Brain microvascular endothelial cell (primary cell): ENCODE measurements at regions not wholly inside any gene's neighbourhood (a gene's known extent, or its start where the extent isn't known, plus 50 kb on each side); places are given as distances from the start of the nearest gene placed in this dataset.

Experiments
- DNase-seq: peaks from one replicate; pipeline ENCODE4 v3.0.0-alpha.2; 2020
- H3K27ac ChIP-seq: fragments of 250-450 bp; sonication (Bioruptor Pico); 2 replicates; pipeline ENCODE4 v1.5.1; 2020; ENCODE audit warnings: mild to moderate bottlenecking, moderate library complexity
- H3K27me3 ChIP-seq: fragments of 250-450 bp; sonication (Bioruptor Pico); replicated peaks from 2 replicates; pipeline ENCODE4 v1.5.1; 2020; ENCODE audit warnings: mild to moderate bottlenecking
- H3K36me3 ChIP-seq: fragments of 250-450 bp; sonication (Bioruptor Pico); replicated peaks from 2 replicates; pipeline ENCODE4 v1.5.1; 2020; ENCODE audit warnings: mild to moderate bottlenecking
- H3K4me3 ChIP-seq: 2 replicates; pipeline ENCODE4 v1.5.1; 2011; ENCODE audit warnings: low read depth, mild to moderate bottlenecking, control low read depth, low read length, moderate library complexity
- CTCF ChIP-seq: IDR thresholded peaks from 2 replicates; pipeline ENCODE4 v1.5.1; 2011; ENCODE audit warnings: low read depth, mild to moderate bottlenecking, moderate library complexity, low read length, control low read depth, inconsistent platforms; ENCODE audit errors: missing control alignments
- in situ Hi-C: cut with HindIII; loops from 2 replicates; pipeline ENCODE4 v1.10.0; 2017; ENCODE audit warnings: low sequenced_read_pairs, low pct_ligation_motif_present

DNA sequence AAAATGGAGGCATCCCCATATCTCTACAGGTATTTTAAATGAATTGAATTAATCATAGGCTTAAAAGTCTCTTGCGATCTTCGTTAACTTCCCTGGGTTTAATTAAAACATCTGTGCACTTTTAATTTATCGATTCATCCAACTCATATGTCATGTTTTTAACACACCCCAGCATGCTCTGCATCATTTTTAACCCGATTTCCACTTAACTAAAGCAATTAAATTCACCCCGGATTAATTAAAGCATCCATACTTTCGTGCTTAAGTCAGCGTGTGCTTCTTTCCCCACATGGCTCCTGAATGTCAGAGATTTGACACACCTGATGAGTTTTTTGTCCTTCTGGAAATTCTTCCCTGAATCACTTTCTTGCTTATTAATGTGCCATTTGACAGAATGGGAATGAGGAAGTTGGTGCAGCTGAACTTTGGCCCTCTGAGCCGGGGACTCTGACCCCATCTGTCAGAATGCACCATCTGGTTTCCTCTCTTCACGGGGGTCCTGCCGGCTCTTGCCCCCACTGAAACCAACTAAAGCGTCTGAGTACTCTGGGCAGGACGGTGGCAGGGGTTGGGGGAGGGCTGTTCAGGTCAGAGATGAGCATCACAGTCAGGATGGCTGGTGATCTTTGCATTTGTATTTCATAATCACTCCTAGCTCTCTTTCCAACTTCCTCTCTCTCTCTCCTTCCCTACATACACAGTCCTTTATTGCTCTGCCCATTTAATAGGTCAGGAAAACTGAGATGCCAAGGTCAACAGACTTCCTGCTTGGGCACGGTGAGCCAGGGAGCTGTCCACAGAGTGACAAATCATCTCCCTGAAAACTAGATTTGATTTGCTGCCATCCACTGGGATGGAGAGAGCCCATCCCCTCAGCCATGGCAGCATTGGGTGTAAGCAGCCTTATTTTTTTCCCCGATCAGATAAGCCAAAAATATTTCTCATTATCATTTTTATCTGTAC is 180.3 kb upstream of the WWC1 start:
- no peak overlapping the region for H3K27ac ChIP-seq
- in situ Hi-C loops, result no loop called here
- DNase-seq, result no peak
- H3K36me3 ChIP-seq, result no peaks in the 10 kb centered on the region
- H3K27me3 ChIP-seq, result no peaks in the 10 kb centered on the region
- TF ChIP-seq CTCF, result no peak
- H3K4me3 ChIP-seq, result no peak overlapping the region

DNA sequence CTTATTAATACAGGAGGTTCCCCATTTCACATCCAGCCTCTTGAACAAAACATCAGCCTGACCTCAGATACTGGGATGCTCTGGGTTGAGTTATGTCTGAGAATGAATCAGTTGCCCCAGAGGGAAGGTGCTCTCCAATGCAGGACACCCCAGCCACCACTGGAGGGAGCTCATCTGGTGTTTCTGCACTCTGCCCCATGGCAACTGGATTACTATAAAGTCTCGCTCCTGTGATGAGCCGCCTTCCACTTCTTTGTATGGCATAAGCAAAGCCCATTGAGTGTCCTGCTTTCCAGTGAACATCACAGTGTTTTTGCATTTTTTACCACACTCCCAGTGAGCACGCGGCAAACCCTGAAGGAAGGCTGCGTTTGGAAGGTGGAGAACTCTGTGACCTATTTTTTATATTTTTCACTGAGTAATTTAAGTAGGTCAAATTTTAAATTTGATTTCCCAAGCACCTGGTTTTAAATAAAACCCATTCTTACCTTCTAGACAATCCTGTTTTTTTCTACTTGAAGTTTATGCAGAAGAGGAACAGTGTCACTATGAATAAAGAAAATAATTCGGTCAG is 176.9 kb upstream of the WWC1 start:
- Histone ChIP-seq H3K27ac (no peak overlapping the region), H3K4me3 (no peak overlapping the region), H3K27me3 (no peaks in the 10 kb centered on the region), H3K36me3 (no peaks in the 10 kb centered on the region)
- DNase-seq, result peak; percentile 31
- in situ Hi-C loops, result no loop called here
- peak; percentile 85 for TF ChIP-seq CTCF

GRCh38 chr5:168117469-168117868 is 174.0 kb upstream of the WWC1 start:
- Histone ChIP-seq H3K36me3 (no peaks in the 10 kb centered on the region), H3K4me3 (no peak overlapping the region), H3K27me3 (no peaks in the 10 kb centered on the region), H3K27ac (no peak overlapping the region)
- TF ChIP-seq CTCF, result no peak
- in situ Hi-C loops, result no loop called here
- DNase-seq, result no peak

- Histone ChIP-seq H3K4me3 (no peak overlapping the region), H3K27ac (no peak overlapping the region), H3K27me3 (no peaks in the 10 kb centered on the region), H3K36me3 (no peaks in the 10 kb centered on the region)
- DNase-seq, result no peak
- in situ Hi-C loops, result no loop called here
- TF ChIP-seq CTCF, result no peak
Measured at GRCh38 chr5:168118042-168118668, 173.3 kb upstream of the WWC1 start.

GRCh38 chr5:168120401-168121137 is 170.9 kb upstream of the WWC1 start:
- no peaks in the 10 kb centered on the region for H3K27me3 ChIP-seq
- DNase-seq, result no peak
- no peak overlapping the region for H3K27ac ChIP-seq
- in situ Hi-C loops, result no loop called here
- no peaks in the 10 kb centered on the region for H3K36me3 ChIP-seq
- no peak overlapping the region for H3K4me3 ChIP-seq
- no peak for TF ChIP-seq CTCF
